GM12878 (cell line): ENCODE measurements at regions not wholly inside any gene's neighbourhood (a gene's known extent, or its start where the extent isn't known, plus 50 kb on each side); places are given as distances from the start of the nearest gene placed in this dataset.

Experiments used
- EGR1 ChIP-seq, 2 experiments: IDR thresholded peaks; 1 replicate in 1 of 2; 2 replicates in 1 of 2; pipeline ENCODE4 v1.6.1; 2011 to 2012; ENCODE audit warnings: low read depth in 2 of 2, low read length in 2 of 2, borderline replicate concordance in 1 of 2, mild to moderate bottlenecking in 1 of 2, moderate library complexity in 1 of 2
- JUNB ChIP-seq: IDR thresholded peaks from 2 replicates; pipeline ENCODE4 v1.6.1; 2016; ENCODE audit warnings: antibody characterized with exemption, mild to moderate bottlenecking
- KAT2A ChIP-seq: conservative IDR thresholded peaks from 2 replicates; pipeline ENCODE4 v1.6.1; 2011; ENCODE audit warnings: low read depth, low read length; ENCODE audit not compliant: control insufficient read depth
- RFX5 ChIP-seq: IDR thresholded peaks from 2 replicates; pipeline ENCODE4 v1.6.1; 2011; ENCODE audit warnings: low read depth, low read length, improper control_type of control experiment
- SMC3 ChIP-seq: IDR thresholded peaks from 2 replicates; pipeline ENCODE4 v1.6.1; 2011; ENCODE audit warnings: low read length, improper control_type of control experiment, borderline replicate concordance
- SRF ChIP-seq, 2 experiments: IDR thresholded peaks; 2 replicates each; pipeline ENCODE4 v1.6.1; 2011; ENCODE audit warnings: low read depth in 2 of 2, low read length in 2 of 2, mild to moderate bottlenecking in 1 of 2, moderate library complexity in 1 of 2
- ZNF687 ChIP-seq: fragments of 450-650 bp; IDR thresholded peaks from 2 replicates; pipeline ENCODE4 v1.6.1; 2017; ENCODE audit warnings: mild to moderate bottlenecking, moderate library complexity
- TF ChIP-seq, protein P1 (sequence below): fragments of 450-650 bp; IDR thresholded peaks from 2 replicates; pipeline ENCODE4 v1.6.1; 2017; ENCODE audit warnings: mild to moderate bottlenecking, moderate library complexity

DNA sequence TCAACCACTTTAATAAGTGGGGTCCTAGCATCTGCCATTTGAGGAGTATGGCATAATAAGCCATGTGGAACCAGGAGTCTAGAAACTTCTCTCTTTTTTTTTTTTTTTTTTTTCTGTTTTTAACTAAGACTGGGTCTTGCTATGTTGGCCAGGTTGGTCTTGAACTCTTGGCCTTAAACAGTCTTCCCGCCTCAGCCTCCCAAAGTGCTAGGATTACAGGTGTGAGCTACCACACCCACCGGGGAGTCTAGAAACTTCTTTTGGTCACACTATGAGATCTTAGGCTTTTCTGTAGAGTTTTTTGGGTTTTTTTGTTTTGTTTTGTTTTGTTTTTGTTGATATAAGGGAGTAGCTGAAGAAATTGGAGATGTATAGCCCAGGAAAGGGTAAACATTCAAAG is 52.9 kb downstream of the ZBTB38 start (continued):
- no peak for TF ChIP-seq ZNF687
- no peak for TF ChIP-seq EGR1 (IDR thresholded peaks at IDR 0.05; ENCODE audit: borderline replicate concordance in 1 of 2, low read depth in 2 of 2, low read length in 2 of 2)
- TF ChIP-seq, protein P1, sequence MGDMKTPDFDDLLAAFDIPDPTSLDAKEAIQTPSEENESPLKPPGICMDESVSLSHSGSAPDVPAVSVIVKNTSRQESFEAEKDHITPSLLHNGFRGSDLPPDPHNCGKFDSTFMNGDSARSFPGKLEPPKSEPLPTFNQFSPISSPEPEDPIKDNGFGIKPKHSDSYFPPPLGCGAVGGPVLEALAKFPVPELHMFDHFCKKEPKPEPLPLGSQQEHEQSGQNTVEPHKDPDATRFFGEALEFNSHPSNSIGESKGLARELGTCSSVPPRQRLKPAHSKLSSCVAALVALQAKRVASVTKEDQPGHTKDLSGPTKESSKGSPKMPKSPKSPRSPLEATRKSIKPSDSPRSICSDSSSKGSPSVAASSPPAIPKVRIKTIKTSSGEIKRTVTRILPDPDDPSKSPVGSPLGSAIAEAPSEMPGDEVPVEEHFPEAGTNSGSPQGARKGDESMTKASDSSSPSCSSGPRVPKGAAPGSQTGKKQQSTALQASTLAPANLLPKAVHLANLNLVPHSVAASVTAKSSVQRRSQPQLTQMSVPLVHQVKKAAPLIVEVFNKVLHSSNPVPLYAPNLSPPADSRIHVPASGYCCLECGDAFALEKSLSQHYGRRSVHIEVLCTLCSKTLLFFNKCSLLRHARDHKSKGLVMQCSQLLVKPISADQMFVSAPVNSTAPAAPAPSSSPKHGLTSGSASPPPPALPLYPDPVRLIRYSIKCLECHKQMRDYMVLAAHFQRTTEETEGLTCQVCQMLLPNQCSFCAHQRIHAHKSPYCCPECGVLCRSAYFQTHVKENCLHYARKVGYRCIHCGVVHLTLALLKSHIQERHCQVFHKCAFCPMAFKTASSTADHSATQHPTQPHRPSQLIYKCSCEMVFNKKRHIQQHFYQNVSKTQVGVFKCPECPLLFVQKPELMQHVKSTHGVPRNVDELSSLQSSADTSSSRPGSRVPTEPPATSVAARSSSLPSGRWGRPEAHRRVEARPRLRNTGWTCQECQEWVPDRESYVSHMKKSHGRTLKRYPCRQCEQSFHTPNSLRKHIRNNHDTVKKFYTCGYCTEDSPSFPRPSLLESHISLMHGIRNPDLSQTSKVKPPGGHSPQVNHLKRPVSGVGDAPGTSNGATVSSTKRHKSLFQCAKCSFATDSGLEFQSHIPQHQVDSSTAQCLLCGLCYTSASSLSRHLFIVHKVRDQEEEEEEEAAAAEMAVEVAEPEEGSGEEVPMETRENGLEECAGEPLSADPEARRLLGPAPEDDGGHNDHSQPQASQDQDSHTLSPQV, result no peak
- no peak for TF ChIP-seq JUNB
- TF ChIP-seq SMC3, result no peak
- no peak for TF ChIP-seq SRF (IDR thresholded peaks at IDR 0.05; ENCODE audit: low read depth in 2 of 2, low read length in 2 of 2)
- TF ChIP-seq RFX5, result no peak
- TF ChIP-seq KAT2A, result no peak
